Loucy (cell line): ENCODE measurements at regions not wholly inside any gene's neighbourhood (a gene's known extent, or its start where the extent isn't known, plus 50 kb on each side); places are given as distances from the start of the nearest gene placed in this dataset.

ENCODE experiments used
- H2AFZ ChIP-seq: fragments of 200-600 bp; sonication (generic); 2 replicates; pipeline ENCODE4 v1.6.0; 2016; ENCODE audit warnings: antibody characterized with exemption, mild to moderate bottlenecking, low read length, moderate library complexity
- H3F3A ChIP-seq: fragments of 200-600 bp; 2 replicates; pipeline ENCODE4 v1.6.0; 2016; ENCODE audit warnings: antibody characterized with exemption, low read depth, mild to moderate bottlenecking
- H3K27me3 ChIP-seq: fragments of 200-600 bp; sonication (generic); 2 replicates; pipeline ENCODE4 v1.6.1; 2014; ENCODE audit warnings: low read length, mild to moderate bottlenecking; ENCODE audit not compliant: insufficient read depth, poor library complexity, severe bottlenecking
- H3K36me3 ChIP-seq: fragments of 200-600 bp; sonication (generic); 2 replicates; pipeline ENCODE4 v1.6.1; 2016; ENCODE audit warnings: low read length; ENCODE audit not compliant: insufficient read depth
- H3K4me1 ChIP-seq: fragments of 200-600 bp; sonication (generic); 2 replicates; pipeline ENCODE4 v1.5.1; 2014; ENCODE audit warnings: low read length, mild to moderate bottlenecking; ENCODE audit not compliant: insufficient read depth, poor library complexity, severe bottlenecking
- H3K4me2 ChIP-seq: fragments of 200-600 bp; sonication (generic); 2 replicates; pipeline ENCODE4 v1.6.0; 2014; ENCODE audit warnings: antibody characterized with exemption, low read length, low read depth, mild to moderate bottlenecking; ENCODE audit not compliant: poor library complexity, severe bottlenecking
- H3K4me3 ChIP-seq: fragments of 200-600 bp; sonication (generic); 2 replicates; pipeline ENCODE4 v1.5.1; 2014; ENCODE audit warnings: low read length, mild to moderate bottlenecking, mixed read lengths; ENCODE audit not compliant: poor library complexity, severe bottlenecking
- H3K79me2 ChIP-seq: fragments of 200-600 bp; sonication (generic); 2 replicates; pipeline ENCODE4 v1.6.1; 2014; ENCODE audit warnings: low read length; ENCODE audit not compliant: insufficient read depth
- H3K9ac ChIP-seq: fragments of 200-600 bp; sonication (generic); 2 replicates; pipeline ENCODE4 v1.6.0; 2014; ENCODE audit warnings: mild to moderate bottlenecking, low read depth, low read length, moderate library complexity; ENCODE audit not compliant: poor library complexity, severe bottlenecking
- H3K9me2 ChIP-seq: fragments of 200-600 bp; sonication (generic); replicated peaks from 2 replicates; pipeline ENCODE4 v1.6.1; 2016; ENCODE audit warnings: low read depth, low read length, mixed read lengths
- H3K9me3 ChIP-seq: fragments of 200-600 bp; sonication (generic); 2 replicates; pipeline ENCODE4 v1.6.1; 2014; ENCODE audit warnings: mild to moderate bottlenecking, antibody characterized with exemption, low read length, low read depth; ENCODE audit not compliant: insufficient read depth
- H4K20me1 ChIP-seq: fragments of 200-600 bp; sonication (generic); 2 replicates; pipeline ENCODE4 v1.6.0; 2014; ENCODE audit warnings: antibody characterized with exemption, low read length, mild to moderate bottlenecking; ENCODE audit not compliant: insufficient read depth, poor library complexity, severe bottlenecking
- EZH2phosphoT487 ChIP-seq: fragments of 200-600 bp; IDR thresholded peaks from 2 replicates; pipeline ENCODE4 v1.6.1; 2018; ENCODE audit warnings: antibody characterized with exemption, mild to moderate bottlenecking, moderate library complexity, borderline replicate concordance
- TF ChIP-seq, protein P1 (sequence below): fragments of 200-600 bp; sonication (generic); conservative IDR thresholded peaks from 2 replicates; pipeline ENCODE4 v1.5.1; 2014; ENCODE audit warnings: mild to moderate bottlenecking, antibody characterized with exemption, low read length

DNA sequence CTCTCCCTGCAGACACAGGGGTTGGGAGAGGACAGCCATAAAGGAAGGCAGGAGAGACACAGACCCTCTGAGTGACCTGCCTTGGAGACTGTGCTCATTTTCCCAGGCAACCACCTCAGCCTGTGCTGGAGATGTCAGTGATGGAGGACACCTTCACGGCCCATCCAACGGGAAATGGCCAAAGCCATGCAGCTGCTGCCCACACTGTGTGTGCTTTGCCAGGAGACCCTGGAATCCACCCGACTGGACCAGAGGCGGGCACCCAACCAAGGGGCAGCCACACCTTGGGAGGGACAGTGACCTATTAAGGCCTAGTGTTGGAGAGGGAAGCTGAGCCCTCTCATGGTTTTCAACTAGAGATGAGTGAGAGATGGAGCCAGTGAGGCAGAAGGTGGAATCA, 192.5 kb downstream of the SMAD2 start:
- Histone ChIP-seq H2AFZ (no peak overlapping the region), H3K79me2 (no peaks in the 10 kb centered on the region), H3K4me2 (no peak overlapping the region), H4K20me1 (no peaks in the 10 kb centered on the region), H3K9me3 (no peaks in the 10 kb centered on the region), H3K9me2 (no peaks in the 10 kb centered on the region), H3K27me3 (no peaks in the 10 kb centered on the region), H3F3A (no peaks in the 10 kb centered on the region), H3K36me3 (no peaks in the 10 kb centered on the region), H3K4me1 (no peaks in the 10 kb centered on the region), H3K9ac (no peak overlapping the region), H3K4me3 (no peak overlapping the region)
- TF ChIP-seq, protein P1, sequence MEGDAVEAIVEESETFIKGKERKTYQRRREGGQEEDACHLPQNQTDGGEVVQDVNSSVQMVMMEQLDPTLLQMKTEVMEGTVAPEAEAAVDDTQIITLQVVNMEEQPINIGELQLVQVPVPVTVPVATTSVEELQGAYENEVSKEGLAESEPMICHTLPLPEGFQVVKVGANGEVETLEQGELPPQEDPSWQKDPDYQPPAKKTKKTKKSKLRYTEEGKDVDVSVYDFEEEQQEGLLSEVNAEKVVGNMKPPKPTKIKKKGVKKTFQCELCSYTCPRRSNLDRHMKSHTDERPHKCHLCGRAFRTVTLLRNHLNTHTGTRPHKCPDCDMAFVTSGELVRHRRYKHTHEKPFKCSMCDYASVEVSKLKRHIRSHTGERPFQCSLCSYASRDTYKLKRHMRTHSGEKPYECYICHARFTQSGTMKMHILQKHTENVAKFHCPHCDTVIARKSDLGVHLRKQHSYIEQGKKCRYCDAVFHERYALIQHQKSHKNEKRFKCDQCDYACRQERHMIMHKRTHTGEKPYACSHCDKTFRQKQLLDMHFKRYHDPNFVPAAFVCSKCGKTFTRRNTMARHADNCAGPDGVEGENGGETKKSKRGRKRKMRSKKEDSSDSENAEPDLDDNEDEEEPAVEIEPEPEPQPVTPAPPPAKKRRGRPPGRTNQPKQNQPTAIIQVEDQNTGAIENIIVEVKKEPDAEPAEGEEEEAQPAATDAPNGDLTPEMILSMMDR = no peak

DNA sequence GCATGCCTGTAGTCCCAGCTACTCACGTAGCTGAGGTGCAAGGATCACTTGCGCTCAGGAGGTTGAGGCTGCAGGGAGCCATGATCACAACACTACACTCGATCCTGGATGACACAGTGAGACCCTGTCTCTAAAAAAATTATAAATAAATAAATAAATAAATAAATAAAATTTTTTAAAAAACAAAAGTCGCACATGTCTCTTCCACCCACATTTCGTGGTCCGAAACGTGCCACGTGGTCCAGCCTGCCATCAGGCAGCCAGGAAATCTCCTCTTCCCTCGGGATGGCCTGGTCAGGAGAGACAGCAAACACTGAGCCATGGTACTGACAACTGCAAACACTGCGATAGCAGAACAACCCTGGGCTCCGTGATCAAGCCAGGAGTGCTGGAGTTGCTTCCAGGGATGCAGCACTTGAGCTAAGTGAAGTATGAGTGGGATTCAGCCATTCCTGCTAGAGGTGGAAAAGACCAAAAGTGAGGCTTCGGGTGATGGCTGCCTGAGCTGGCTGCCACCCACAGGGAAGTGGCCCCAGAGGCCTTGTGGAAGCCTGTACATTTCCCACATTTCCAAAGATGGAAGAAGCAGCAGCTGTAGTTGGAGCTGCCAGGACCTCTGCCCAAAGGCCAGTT, 193.1 kb downstream of the SMAD2 start:
- Histone ChIP-seq H3K4me3 (no peak overlapping the region), H3K9me3 (no peaks in the 10 kb centered on the region), H3K9me2 (no peaks in the 10 kb centered on the region), H3F3A (no peaks in the 10 kb centered on the region), H3K79me2 (no peaks in the 10 kb centered on the region), H3K4me2 (no peak overlapping the region), H3K9ac (no peak overlapping the region), H3K36me3 (no peaks in the 10 kb centered on the region), H2AFZ (no peak overlapping the region), H4K20me1 (no peaks in the 10 kb centered on the region), H3K4me1 (no peaks in the 10 kb centered on the region), H3K27me3 (no peaks in the 10 kb centered on the region)
- no peak for TF ChIP-seq EZH2phosphoT487

DNA sequence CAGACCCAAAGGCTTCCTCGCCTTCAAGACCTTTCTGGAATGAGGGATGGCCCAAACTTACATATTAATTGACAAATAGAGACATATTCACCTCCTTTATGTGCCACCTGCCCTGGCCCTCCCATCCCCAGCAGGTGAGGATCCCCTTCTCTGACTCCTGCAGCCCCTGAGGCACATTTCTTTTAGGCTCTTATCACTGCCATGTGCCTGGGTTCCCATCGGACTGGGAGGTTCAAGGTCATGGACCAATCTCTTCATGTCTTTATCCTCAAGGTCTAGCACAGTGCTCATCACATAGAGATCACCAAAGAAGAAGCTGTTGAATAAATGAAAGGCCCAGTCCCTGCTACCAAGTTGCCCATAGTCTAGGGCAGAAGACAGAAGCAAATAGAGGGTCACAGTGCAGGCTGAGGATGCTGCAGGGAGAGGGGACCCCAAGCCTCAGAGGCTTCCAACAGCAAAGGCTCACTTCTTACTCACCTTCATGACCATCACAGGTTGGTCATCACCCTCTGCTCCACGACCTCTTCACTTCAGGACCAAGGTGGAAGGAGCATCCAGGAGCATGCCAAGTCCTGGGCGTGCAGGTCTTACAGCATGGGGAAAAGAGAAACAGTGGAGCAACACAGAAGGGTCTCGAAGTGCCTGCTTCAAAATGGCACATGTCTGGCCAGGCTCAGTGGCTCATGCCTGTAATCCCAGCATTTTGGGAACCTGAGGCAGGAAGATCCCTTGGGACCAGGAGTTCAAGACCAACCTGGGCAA, 193.9 kb downstream of the SMAD2 start:
- Histone ChIP-seq H3K4me1 (no peaks in the 10 kb centered on the region), H4K20me1 (no peaks in the 10 kb centered on the region), H3K27me3 (no peaks in the 10 kb centered on the region), H3K9me3 (no peaks in the 10 kb centered on the region), H3F3A (no peaks in the 10 kb centered on the region), H3K9ac (no peak overlapping the region), H3K79me2 (no peaks in the 10 kb centered on the region), H3K4me3 (no peak overlapping the region), H3K36me3 (no peaks in the 10 kb centered on the region), H3K4me2 (no peak overlapping the region), H2AFZ (no peak overlapping the region), H3K9me2 (no peaks in the 10 kb centered on the region)
- TF ChIP-seq EZH2phosphoT487 = no peak
- TF ChIP-seq, protein P1 = no peak
